MCF 10A (cell line): ENCODE measurements at regions not wholly inside any gene's neighbourhood (a gene's known extent, or its start where the extent isn't known, plus 50 kb on each side); places are given as distances from the start of the nearest gene placed in this dataset.

ENCODE experiments used
- BruUV-seq: library from RNA; stranded (reverse); fragments of 400-500 nt; replicated peaks from 2 replicates; lab custom pipeline; 2021; lab: Mats Ljungman, UMichigan
- CTCF ChIA-PET: fragments of 300-600 bp; sonication (Branson Sonifier 250); formaldehyde crosslinking; extraction: SDS; loops from one replicate; lab custom pipeline; 2021; ENCODE audit warnings: antibody characterized with exemption, inconsistent platforms; lab: Yijun Ruan, JAX
- POLR2A ChIA-PET: fragments of 300-600, 350-650 bp; sonication (Branson Sonifier 250); formaldehyde crosslinking; extraction: SDS; loops from one replicate; lab custom pipeline; 2020; ENCODE audit warnings: antibody characterized with exemption, inconsistent platforms; lab: Yijun Ruan, JAX
- DNase-seq: peaks from one replicate; pipeline ENCODE4 v3.0.0-alpha.2; 2018; ENCODE audit not compliant: unreplicated experiment
- H3K27ac Mint-ChIP-seq: one replicate; pipeline ENCODE4 v1.8.0; 2022; ENCODE audit warnings: mild to moderate bottlenecking, low read depth, mixed read lengths; ENCODE audit not compliant: unreplicated experiment
- H3K27me3 Mint-ChIP-seq: one replicate; pipeline ENCODE4 v1.8.0; 2022; ENCODE audit warnings: mixed read lengths; ENCODE audit not compliant: insufficient read depth, unreplicated experiment
- H3K36me3 Mint-ChIP-seq: one replicate; pipeline ENCODE4 v1.8.0; 2022; ENCODE audit warnings: mild to moderate bottlenecking, moderate library complexity, mixed read lengths; ENCODE audit not compliant: insufficient read depth, unreplicated experiment
- H3K4me1 Mint-ChIP-seq: one replicate; pipeline ENCODE4 v1.8.0; 2022; ENCODE audit warnings: mixed read lengths; ENCODE audit not compliant: insufficient read depth, unreplicated experiment
- H3K4me3 Mint-ChIP-seq: one replicate; pipeline ENCODE4 v1.8.0; 2022; ENCODE audit warnings: mild to moderate bottlenecking, moderate library complexity, mixed read lengths; ENCODE audit not compliant: unreplicated experiment
- H3K9me3 Mint-ChIP-seq: one replicate; pipeline ENCODE4 v1.8.0; 2022; ENCODE audit warnings: mixed read lengths; ENCODE audit not compliant: unreplicated experiment
- CTCF ChIP-seq: fragments of 200-600 bp; IDR thresholded peaks from one replicate; pipeline ENCODE4 v1.8.0; 2022; ENCODE audit warnings: antibody characterized with exemption, mild to moderate bottlenecking; ENCODE audit not compliant: unreplicated experiment
- intact Hi-C: fragments of 100-400 bp; cut with micrococcal nuclease; formaldehyde crosslinking; loops from 2 replicates; pipeline ENCODE4 v1.14.1; 2022

GRCh38 chr10:70977625-70978024, 89.3 kb upstream of the PCBD1 start:
- intact Hi-C loops, result no loop called here
- Mint-ChIP-seq H3K4me3 (no peak overlapping the region), H3K27me3 (peaks cover 61% of the 10 kb centered on the region), H3K4me1 (no peaks in the 10 kb centered on the region), H3K9me3 (no peaks in the 10 kb centered on the region), H3K27ac (no peak overlapping the region), H3K36me3 (no peaks in the 10 kb centered on the region)
- no peak for TF ChIP-seq CTCF
- BruUV-seq, result no TSS peak
- ChIA-PET CTCF (no interaction called here), POLR2A (no interaction called here)
- DNase-seq, result no peak

GRCh38 chr10:70978181-70978580, 89.8 kb upstream of the PCBD1 start:
- Mint-ChIP-seq H3K27ac (no peak overlapping the region), H3K9me3 (no peaks in the 10 kb centered on the region), H3K27me3 (peaks cover 56% of the 10 kb centered on the region), H3K4me3 (no peak overlapping the region), H3K36me3 (no peaks in the 10 kb centered on the region), H3K4me1 (no peaks in the 10 kb centered on the region)
- no TSS peak for BruUV-seq
- no peak for TF ChIP-seq CTCF
- no peak for DNase-seq
- ChIA-PET CTCF (interaction anchor here (0.6 kb wide), 1 partner anchor 17 kb away, joined by 3 read pairs; no protein-coding TSS in a partner anchor), POLR2A (interaction anchor here (0.6 kb wide), 1 partner anchor 152 kb away, joined by 3 read pairs; no protein-coding TSS in a partner anchor)
- intact Hi-C loops, result no loop called here

GRCh38 chr10:70978816-70979480, 90.6 kb upstream of the PCBD1 start:
- H3K4me3 Mint-ChIP-seq, result no peak overlapping the region
- no peaks in the 10 kb centered on the region for H3K9me3 Mint-ChIP-seq
- no peaks in the 10 kb centered on the region for H3K4me1 Mint-ChIP-seq
- POLR2A ChIA-PET, result interaction anchor here (0.5 to 0.6 kb wide), 2 partner anchors 152 to 358 kb away, joined by 3 read pairs; no protein-coding TSS in a partner anchor
- intact Hi-C loops, result no loop called here
- peaks cover 48% of the 10 kb centered on the region for H3K27me3 Mint-ChIP-seq
- H3K36me3 Mint-ChIP-seq, result no peaks in the 10 kb centered on the region
- DNase-seq, result no peak
- CTCF ChIA-PET, result no interaction called here
- H3K27ac Mint-ChIP-seq, result no peak overlapping the region
- no TSS peak for BruUV-seq
- no peak for TF ChIP-seq CTCF

GRCh38 chr10:70980687-70981086, 92.3 kb upstream of the PCBD1 start:
- CTCF ChIA-PET, result no interaction called here
- intact Hi-C loops, result no loop called here

More at GRCh38 chr10:70980687-70981086, 92.3 kb upstream of the PCBD1 start:
- DNase-seq, result no peak
- POLR2A ChIA-PET, result no interaction called here
- Mint-ChIP-seq H3K27ac (no peak overlapping the region), H3K4me3 (no peak overlapping the region), H3K36me3 (no peaks in the 10 kb centered on the region), H3K27me3 (peaks cover 32% of the 10 kb centered on the region), H3K9me3 (no peaks in the 10 kb centered on the region), H3K4me1 (no peaks in the 10 kb centered on the region)
- no peak for TF ChIP-seq CTCF
- BruUV-seq, result no TSS peak
